Left kidney (tissue), 1 donor: ENCODE measurements at regions not wholly inside any gene's neighbourhood (a gene's known extent, or its start where the extent isn't known, plus 50 kb on each side); places are given as distances from the start of the nearest gene placed in this dataset.
"Not testable (repeated sequence)": the region's sequence is repeated elsewhere in the genome, so short reads cannot be mapped to it uniquely, and the experiment has no call there.

Source experiments
- DNase-seq: peaks from one replicate; pipeline ENCODE4 v3.0.0-alpha.2; 2013

DNA sequence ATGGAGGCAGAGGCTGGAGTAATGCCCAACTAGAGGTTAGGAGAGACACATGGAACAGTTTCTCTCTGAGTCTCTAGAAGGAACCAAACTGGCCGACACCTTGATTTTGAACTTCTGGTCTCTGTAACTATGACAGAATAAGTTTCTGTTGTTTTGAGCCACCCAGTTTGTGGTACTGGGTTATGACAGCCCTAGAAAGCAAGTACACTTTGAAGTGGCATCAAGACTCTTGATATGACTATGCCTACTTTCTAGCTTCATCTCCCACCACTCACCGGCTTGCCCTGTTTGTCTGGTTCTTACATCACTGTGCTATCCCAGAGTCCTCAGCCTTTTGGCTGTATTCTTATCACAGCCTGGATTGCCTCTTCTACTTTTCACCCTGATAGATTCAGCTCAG is 230.3 kb upstream of the USP24 start:
- DNase-seq = no peak

DNA sequence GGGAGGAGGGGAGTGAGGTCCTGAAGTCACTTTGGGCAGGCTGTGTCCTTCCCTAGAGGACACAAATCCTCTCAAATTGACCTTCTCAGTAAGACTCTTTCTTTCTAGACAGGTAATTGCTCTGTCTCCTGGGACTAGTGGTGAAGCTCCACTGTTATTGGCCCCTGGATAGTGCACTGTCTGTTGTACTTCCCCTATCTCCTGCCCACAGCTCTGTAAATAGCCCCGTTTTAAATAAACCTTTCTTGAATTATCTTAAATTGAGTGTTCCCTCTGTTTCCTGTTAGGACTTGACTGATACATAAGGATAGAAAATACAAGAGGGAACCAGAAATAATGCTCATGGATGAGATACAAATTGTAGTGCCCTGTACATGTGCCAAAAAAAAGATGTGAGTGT is 229.5 kb upstream of the USP24 start:
- DNase-seq = no peak

DNA sequence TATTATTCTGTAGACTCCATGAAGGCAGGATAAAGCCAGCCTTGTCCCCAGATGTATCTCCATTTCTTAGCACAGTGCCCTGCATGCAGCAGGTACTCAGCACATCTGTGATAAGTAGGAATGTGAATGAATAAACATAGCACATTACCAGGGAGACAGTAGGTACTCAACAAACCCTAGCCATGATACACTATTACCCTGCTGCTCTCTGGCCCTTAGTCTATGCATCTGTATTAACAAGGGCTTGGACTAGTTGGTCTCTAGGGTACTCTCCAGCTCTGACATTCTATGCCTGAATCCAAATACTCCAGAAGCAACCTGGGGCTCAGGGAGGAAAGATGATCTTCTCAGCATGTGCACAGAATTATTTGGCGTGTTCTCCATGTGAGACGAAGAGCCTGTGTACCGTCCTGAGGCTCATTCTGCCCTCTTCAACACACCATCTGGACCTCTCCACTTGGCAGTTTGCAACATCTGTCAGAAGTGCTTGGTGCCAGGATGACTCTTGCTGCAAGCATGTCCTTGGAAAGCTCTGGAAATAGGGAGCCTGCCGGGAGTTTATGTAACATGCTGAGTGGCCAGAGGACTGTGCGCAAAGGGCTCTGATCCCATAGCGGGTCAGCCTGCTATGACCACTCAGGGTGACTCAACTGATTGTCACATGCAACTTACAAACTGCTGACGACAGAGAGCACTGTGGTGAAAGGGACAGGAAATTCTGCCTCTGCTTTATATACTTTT is 228.2 kb upstream of the USP24 start:
- DNase-seq = no peak

DNA sequence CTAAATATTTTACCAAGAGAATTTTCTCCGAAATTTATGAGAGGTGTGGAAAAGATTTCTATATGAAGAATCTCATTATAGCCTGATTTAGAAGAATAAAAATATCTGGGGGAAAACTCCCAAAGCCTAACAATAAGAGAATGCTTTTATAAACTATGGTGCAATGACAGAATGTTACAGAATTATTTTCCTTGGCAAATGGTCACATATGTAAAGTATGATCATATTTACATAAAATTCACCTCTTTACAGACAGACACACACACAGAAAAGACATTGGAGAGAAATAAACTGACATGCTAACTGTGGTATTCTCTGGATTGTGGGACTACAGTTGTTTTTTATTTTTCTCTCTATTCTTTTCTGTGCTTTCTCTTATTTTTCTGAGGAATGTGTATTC is 226.3 kb upstream of the USP24 start:
- DNase-seq = no peak

DNA sequence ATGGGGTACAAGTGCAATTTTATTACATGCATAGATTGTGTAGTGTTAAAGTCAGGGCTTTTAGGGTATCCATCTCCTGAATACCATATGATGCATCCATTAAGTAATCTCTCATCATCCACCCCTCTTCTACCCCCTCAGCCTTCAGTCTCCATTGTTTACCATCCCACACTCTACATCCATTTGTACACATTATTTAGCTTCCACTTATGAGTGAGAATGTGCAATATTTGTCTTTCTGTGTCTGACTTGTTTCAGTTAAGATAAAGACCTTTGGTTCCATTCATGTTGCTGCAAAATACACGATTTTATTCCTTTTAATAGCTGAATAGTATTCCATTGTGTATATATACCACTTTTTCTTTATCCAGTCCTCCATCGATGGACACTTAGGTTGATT is 222.5 kb upstream of the USP24 start:
- no peak for DNase-seq

DNA sequence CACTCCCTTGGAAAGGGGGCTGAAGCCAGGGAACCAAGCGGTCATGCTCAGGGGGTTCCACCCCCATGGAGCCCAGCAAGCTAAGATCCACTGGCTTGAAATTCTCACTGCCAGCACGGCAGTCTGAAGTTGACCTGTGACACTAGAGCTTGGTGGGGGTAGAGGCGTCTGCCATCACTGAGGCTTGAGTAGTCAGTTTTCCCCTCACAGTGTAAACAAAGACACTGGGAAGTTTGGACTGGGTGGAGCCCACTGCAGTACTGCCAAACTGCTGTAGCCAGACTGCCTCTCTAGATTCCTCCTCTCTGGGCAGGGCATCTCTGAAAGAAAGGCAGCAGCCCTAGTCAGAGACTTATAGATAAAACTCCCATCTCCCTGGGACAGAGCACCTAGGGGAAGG is 215.6 kb upstream of the USP24 start:
- DNase-seq = not testable (repeated sequence)

DNA sequence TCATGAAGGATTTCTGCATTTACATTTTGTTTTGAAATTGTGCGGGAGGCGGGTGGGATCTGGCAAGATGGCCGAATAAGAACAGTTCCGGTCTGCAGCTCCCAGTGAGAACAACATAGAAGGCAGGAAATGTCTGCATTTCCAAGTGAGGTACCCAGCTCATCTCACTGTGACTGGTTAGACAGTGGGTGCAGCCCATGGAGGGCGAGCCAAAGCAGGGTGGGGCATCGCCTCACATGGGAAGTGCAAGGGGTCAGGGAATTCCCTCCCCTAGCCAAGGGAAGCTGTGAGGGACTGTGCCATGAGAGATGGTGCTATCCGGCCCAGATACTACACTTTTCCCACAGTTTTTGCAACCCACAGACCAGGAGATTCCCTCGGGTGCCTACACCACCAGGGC is 215.0 kb upstream of the USP24 start:
- not testable (repeated sequence) for DNase-seq

DNA sequence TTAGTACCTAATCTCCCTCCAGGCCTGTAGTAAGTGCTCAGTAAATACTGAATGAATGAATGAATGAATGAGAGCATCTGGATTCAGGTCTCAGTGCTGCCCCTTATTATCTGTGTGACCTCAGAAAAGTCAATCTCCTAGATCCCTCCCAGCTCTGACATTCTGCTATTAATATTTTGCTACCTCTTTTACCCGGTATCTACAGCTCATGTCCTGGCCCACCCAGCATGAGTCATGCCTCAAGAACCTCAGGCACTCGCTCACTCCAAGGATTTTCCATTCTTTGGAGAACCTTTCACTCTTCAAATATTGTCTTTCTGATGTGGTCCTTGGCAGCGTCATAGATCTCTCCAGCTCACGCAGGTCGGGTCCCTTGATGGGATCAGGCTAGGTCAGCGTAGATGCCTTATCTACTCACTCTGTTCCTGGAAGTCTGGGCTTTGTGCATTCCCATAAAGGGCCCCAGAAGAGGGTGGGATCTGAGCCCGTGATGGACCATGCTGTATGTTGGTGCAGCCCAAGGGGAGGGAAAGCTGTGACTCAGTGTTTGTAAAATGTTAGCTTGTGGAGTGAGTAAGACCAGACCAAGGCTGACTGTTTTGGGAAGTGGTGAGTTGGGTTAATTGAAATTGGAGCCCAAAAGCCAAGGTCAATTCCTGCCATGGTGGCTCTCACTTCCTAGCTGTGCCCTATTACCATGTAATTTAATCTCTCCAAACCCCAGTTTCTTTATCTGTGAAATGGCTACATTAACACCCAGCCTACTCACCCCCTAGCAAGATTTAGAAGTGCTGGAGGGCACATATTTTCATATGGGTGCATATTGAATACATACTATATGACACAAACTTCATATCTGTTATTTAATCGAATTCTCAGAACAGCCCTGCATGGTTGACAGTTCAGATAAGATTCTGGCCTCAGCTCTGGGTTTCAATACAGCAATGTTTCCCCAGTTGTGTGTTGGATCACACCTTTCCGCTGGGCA is 214.1 kb upstream of the USP24 start:
- no peak for DNase-seq

DNA sequence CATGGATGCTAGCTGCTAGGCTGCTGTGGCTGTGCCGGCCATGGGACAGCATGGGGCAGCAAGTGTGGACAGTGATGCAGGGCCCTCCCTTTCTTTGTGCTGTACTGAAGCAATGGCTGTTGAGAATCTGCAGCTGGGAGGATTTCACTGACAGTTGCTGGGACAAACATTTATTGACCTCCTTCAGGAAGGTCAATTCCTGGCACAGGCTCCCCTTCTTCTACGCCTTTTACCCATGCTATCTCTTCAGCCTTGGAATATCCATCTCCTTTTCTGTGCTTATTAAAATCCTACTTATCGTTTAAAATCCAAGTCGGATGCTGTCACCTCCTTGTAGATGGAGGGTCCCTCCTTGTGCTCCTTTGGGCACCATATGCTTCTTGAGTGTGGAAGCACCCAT is 213.1 kb upstream of the USP24 start:
- no peak for DNase-seq

DNA sequence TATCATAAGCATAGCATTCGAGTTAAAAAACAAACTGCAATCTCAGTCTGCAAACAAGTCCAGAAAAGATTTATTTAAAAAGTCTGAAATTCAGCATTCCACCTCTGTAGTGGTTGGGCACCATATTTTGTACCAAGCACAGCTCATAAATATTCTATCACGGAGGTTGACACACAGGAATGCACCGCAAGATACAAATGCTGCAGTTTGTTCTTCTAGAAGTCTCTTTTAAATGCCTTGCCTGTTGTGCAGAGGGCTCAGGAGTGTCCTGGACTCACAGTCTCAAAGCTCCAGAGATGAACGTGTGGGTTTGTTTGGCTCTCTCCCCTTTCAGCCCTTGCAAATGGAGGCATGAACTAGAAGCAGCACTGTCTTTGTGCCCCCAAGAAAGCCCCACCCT is 212.4 kb upstream of the USP24 start:
- DNase-seq = no peak

DNA sequence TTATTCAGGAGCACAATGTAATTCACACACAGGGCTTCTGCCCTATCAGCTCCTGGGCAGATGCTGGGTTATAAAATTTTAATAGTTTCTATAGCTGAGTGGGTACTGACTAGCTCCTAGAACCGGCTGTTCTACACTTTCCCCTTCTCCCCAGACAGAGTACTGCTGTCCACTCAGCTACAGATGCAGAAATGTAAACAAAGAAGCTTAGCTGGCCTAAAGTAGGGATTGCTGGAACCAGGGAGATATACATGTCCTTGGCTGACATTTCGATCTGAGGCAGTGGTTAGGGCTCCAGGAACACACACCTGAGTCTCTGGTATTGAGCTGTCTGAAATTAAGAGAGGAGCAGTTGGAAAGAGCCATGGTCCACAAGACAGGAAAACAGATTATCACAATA is 211.5 kb upstream of the USP24 start:
- no peak for DNase-seq

DNA sequence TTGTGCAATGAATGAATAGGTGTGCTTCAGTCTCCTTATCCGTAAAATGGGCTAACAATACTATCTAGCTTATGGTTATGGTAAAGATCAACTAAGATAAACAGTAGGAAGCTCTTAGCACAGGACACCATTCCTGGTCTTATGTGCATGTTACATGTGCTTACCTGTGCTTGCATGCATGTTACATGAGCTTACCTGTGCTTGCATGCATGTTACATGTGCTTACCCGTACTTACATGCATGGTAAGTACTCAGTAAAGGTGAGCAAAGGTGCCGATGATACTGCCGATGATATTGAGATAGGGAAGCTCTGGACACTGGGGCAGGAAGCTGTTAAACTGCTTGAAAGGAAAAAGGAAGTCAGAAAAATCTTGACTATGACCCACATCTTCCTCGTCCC is 211.0 kb upstream of the USP24 start:
- DNase-seq = no peak

DNA sequence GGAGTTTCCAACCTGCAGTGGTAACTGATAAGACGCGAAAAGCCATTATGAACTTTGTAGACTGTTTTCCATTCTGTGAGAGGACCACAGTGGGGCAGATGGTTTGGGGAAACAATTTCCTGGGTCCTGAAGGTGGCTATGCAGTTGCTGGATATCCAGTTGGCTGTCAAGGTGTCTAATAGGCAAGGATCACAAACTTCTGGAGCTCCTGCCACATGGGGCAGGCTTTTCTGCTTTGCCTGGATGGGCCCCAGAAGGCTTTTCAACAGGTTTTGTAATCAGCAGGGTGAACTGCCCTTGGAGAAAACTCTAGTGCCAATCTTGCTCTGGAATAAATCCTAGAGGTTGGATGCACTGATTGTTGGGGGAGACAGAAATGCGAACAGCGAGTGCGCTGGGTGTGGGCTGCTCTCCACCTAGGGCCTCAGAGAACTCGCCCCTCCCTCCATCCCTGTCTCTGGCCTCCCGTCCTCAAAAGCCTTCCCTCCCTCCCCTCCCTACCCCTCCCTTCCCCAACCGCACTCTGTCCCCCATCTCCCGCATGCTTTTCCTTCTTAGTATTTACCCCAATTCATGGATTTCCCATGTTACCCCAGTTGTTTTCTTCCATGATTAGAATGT is 210.3 kb upstream of the USP24 start:
- DNase-seq = no peak

DNA sequence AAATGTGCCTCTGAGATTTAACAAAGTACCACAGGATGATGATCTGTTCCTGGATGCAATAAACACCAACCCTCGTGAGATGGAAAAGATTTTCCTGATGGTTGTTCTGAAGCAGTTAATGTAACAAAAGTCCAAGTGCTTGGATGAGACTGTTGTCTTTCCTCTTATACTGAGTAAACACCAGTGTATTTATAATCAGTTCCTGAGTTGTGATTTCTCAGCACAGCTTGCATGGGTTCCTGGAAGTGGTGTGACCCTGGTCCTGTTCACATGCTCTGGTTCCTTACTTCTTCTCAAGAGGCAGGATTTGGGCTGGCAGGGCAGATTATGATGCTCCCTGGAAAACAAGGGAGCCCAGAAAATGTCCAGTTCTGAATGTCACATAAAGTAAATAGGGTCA is 208.2 kb upstream of the USP24 start:
- no peak for DNase-seq

DNA sequence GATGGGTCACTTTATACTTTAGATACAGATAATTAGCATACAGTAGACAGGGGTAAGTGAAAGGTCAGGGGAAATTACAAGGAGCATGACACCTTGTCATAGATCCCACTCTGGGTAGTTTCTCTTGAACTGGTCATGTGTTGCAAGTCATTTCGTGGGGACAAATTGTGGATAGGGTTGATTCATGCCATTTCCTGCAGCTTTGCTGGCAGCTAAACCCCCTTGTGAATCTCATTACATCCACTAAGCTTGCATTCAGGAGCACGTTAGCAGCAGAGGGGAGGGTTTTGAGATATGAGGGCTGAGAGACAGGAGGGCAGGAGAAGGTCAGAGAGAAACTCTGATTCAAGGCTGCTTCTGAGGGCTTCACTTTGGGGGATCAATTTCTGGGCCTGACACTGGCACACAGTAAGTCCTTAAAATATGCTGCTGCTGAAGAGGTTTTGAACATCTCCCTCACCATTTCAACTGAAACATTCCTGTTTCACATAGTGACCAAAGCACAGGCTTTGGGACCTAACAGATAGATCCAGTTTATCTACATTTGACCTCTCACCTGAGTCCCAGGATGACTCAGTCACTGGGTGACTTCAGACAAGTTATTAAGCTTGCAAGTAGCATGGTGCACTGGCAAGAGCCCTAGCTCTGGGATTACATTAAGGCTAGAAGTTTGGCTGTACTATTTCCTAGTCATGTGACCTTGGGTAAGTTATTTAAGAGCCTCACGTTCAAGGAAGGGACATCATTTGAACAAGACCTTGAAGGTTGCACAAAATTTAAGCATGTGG is 206.0 kb upstream of the USP24 start:
- no peak for DNase-seq

DNA sequence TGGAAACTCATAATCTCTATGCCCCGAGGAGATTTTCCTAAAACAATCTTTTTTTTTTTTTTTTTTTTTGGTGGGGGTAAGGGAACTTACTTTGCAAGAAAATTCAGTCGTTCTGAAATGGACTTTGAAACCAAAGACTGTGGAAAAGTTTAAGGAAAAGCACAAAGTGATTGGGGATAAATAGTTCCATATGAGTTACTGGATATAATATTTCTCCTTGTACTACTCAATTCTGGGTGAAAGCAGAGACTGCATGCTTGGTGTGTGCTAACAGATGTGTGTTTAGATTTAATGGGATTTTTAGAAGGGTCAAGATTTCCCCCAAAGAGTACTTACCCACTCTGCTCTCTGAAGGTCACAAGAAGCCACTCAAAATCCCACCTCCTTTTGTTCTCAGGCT is 204.9 kb upstream of the USP24 start:
- no peak for DNase-seq

DNA sequence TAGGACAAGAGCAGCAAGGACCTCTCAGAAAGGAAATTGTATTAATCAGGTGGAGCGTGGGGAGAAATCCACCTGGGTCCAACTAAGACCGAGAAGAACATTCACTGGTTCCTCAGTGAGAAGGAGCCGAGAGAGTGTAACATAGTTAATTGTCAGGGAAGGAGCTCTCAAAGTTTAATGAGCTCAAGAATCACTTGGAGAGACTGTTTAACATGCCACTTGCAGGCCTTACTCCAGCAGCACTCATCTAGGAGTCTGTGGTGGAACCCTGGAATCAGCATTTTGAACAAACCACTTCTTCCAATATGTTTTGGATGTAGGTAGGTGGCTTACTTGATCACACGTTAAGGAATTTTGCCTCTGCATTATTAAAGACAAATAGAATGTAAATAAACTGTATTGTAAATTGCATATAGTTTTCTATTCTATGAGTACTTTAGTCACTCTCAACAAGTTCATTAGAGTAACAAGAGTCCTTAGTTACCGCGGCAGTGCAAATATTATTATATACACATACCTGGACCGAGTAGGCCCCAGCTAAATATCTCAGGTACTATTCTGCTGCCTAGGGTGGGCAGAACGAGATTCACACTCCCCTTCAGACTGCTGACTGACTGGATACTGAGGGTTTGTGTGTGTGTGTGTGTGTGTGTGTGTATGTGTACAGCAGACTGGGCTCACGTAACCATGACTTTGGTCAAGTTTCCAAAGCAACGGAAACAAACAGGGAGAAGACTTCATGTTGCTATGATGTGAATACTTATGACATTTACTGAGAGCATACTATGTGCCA is 203.2 kb upstream of the USP24 start:
- DNase-seq = no peak

DNA sequence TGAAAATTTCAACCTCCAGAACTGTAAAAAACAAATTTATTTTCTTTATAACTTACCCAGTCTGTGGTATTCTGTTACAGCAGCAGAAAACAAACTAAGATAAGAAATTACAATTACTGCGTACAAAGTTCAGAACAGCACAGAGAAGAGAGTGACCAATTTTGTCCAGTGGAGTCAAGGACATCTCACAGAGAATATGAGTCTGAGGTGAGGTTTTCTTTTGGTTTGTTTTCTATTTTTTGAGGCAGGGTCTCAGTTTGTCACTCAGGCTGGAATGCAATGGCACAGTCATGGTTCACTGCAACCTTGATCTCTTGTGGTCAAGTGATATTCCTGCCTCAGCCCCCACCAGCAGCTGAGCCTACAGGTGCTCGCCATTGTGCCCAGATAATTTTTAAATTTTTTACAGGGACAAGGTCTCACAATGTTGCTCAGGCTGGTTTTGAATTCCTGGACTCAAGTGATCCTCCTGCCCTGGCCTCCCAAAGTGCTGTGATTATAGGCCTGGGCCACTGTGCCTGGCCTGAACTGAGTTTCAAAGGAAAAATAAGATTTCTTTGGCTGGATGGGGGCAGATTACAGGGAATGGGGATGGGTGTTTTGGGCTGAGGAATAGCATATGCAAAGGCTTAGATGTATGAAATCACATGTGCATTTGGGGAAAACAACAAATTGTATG is 201.1 kb upstream of the USP24 start:
- no peak for DNase-seq

DNA sequence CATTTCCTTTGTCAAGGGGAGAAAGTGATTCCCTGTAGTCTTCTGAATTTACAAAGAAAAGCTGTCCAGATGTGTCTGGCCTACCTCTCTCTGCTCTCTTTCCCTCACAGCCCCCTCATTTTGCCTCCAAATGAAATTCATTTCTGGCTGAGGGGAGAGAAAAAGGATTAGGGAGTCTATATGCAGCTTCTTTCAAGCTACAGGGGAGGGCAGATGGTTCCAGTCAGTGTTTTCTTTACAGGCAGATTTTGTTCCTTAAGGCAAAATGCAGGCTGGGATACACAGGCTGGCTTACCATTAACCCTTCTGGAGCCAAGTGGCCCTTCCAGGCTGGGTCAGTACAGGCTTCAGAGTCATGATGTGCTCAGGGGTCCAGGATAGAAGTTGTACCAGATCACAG is 198.1 kb upstream of the USP24 start:
- DNase-seq = no peak

DNA sequence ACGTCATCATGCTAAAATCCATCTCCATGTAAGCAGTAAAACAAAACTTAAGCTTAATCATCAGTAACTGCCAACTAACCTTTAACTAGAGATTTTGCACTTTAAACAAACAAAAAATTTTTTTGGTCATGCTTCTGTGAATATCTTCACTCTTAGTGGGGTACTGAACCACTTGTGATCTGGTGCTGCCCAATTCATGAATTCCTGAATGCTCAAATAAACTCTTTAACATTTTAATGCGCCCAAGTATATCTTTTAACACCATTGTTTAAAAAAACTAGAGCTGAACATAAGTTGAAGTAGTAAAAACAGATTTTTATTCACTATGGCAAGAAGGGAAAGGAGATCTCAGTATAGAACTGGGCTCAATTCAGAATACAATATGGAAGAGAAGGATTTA is 196.9 kb upstream of the USP24 start:
- no peak for DNase-seq
